Stomach (tissue), 4 donors: ENCODE measurements at regions not wholly inside any gene's neighbourhood (a gene's known extent, or its start where the extent isn't known, plus 50 kb on each side); places are given as distances from the start of the nearest gene placed in this dataset.

ENCODE experiments used
- CTCF ChIP-seq, 7 experiments: fragments of 450-650 bp in 4 of 7; fragments of 200-600 bp in 3 of 7; sonication (generic) in 3 of 7; IDR thresholded peaks; one replicate each; pipeline ENCODE4 v1.5.1; 2016 to 2019; ENCODE audit warnings: antibody characterized with exemption in 7 of 7, control low read depth in 2 of 7, mild to moderate bottlenecking in 1 of 7
- EP300 ChIP-seq: sonication (generic); formaldehyde crosslinking; IDR thresholded peaks from one replicate; pipeline ENCODE4 v1.6.1; 2017; ENCODE audit warnings: antibody characterized with exemption
- POLR2A ChIP-seq, 4 donors: fragments of 450-650 bp; IDR thresholded peaks; one replicate each; pipeline ENCODE4 v1.6.1; 2016; ENCODE audit warnings: antibody characterized with exemption in 4 of 4, control low read depth in 2 of 4, mild to moderate bottlenecking in 1 of 4, moderate library complexity in 1 of 4
- POLR2AphosphoS5 ChIP-seq, 3 donors: sonication (generic); formaldehyde crosslinking; IDR thresholded peaks; one replicate each; pipeline ENCODE4 v1.6.1; 2016; ENCODE audit warnings: antibody characterized with exemption in 3 of 3

GRCh38 chr1:98287626-98288025 lies 366.8 kb upstream of the DPYD start:
- TF ChIP-seq CTCF (IDR thresholded peaks at IDR 0.05) (no peak), POLR2A (IDR thresholded peaks at IDR 0.05) (no peak), EP300 (no peak), POLR2AphosphoS5 (IDR thresholded peaks at IDR 0.05) (no peak)
